CD4-positive, alpha-beta T cell treated with Interleukin-17A for 1 hour (primary cell): ENCODE measurements at regions not wholly inside any gene's neighbourhood (a gene's known extent, or its start where the extent isn't known, plus 50 kb on each side); places are given as distances from the start of the nearest gene placed in this dataset.
"Not testable (repeated sequence)": the region's sequence is repeated elsewhere in the genome, so short reads cannot be mapped to it uniquely, and the experiment has no call there.

Experiments used
- DNase-seq: peaks from one replicate; pipeline ENCODE4 v3.0.0-alpha.2; 2020

GRCh38 chr2:226467221-226467620 lies 332.4 kb downstream of the IRS1 start:
- no peak for DNase-seq

- no peak for DNase-seq
Observed at GRCh38 chr2:226466589-226466988, 333.0 kb downstream of the IRS1 start.

GRCh38 chr2:226466124-226466523 lies 333.5 kb downstream of the IRS1 start:
- no peak for DNase-seq

DNA sequence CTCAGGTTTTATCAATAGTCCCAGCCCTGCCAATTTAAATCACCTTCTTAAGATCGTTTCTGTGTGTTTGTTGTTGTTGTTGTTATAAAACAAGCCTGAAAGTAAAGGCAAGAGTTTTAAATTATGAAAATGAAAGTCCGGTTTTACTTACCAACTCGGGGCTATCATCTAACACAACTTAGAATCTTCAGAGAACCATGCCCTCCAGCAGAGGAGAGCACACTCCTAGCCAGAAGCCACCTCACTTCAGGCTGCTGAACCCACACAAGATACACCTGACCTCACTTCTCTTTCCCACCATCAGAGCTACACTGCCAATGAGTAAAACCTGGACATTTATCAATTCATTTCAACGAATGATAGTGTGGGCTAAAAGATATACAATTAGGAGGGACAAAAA lies 335.2 kb downstream of the IRS1 start:
- DNase-seq = no peak

- DNase-seq = no peak
Observed at GRCh38 chr2:226463154-226463553, 336.5 kb downstream of the IRS1 start.

- DNase-seq = no peak
Observed at GRCh38 chr2:226461981-226462380, 337.6 kb downstream of the IRS1 start.

- DNase-seq = not testable (repeated sequence)
Observed at GRCh38 chr2:226456144-226456543, 343.5 kb downstream of the IRS1 start.

DNA sequence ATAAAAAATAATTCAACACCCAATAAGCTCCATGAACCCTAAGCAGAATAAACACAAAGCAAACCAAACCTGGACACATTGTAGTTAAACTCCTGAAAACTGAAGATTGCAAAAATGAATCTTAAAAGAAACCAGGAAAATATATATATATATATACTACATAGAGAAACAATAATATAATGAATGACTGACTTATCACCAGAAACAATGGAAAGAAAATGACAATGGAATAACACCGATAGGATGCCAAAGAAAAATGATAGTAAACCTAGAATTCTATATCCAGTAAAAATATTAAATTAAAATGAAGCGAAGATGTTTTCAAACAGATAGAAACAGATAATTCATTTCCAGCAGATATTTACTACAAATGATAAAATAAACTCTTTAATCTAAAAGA lies 346.9 kb downstream of the IRS1 start:
- DNase-seq = no peak

DNA sequence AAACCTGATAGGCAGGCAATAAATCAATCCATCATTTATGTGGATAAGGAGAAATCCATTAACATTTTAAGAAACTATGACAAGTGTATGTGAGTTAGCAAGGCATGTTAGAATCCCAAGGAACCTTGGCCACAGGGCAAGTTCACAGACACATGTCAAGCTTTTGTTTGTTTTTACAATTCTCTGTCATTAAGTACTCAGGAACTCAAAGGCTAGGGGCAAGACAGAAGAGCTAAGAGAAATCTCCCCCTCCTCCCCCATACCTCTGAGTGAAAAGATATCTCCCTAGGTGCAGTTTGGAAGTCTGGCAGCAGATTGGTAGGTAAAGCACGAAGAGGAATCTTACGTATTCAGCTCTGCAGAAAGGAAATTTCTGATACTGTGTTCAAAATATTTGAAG lies 348.1 kb downstream of the IRS1 start:
- DNase-seq = no peak

DNA sequence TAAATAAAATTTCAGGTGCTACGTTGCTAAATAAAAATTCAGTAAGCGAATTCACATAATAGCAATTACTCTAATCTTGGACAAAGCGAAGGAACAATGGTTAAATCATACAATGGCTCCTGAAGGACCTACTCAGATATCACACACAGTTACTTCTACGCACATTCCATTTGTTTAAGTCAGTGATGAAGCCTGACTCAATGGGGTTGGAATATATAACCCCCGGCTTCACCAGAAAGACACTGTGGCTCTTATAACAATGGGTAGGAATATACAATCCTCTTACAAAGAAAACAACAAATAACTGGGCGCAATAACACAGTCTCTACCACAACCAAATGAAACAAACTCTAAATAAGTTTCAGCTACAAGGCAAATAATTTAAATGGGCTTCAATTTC lies 349.5 kb downstream of the IRS1 start:
- DNase-seq = no peak

GRCh38 chr2:226447338-226448300 lies 352.0 kb downstream of the IRS1 start:
- no peak for DNase-seq

DNA sequence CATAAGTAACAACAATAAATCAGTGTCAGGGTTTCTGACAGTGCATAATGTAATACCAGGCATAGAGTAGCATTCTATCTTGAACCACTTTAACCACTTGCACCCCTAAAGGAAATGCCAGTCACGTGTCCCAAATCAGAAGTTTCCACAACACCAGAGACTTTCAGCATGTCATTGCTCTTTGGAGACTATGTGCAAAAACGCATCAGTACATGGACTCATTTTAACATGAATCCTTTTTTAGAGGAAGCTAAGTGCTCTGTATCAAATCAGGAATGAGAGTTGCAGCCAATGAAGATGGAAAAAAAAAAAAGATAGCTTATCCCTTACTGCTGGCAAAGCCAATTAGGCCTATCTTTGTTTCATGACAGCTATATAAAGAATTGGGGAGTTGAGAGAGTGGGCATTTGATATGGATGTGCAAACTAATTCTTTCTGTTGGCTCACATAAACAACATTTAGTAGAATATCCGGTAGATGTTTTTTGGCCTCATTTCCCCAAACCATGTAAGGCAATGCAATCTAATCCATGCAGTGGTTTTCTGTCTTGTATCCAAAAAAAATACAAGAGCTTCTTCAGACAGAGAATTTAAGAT lies 353.1 kb downstream of the IRS1 start:
- no peak for DNase-seq

DNA sequence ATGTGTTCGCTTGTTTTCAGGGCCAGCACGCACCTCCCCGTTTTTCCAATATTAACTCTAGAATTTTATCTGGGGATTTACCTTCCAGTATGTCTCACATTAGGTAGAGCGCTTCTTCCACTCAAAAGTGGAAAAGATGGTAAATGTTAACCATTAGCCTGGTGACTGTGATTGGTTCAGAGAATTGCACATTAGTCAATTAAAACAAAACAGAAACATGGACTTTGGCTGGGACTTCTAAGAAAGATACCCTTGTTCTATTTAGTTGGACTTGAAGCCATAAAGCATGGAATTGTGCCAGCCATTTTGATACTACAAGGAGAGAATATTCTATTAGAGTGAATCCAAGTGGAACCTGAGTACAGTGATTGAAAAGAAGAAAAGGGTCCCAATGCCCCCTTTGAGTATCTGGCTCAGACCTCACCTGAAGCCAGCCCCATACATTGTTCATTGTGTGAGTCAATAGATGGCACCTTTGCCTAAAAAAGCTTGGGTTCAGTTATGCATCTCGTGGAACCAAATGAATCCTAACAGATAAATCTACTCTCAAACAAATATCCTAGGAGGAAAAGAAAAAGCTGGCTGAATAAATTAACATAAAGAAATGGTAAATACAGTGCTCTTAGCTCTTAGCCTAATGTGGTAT lies 354.3 kb downstream of the IRS1 start:
- DNase-seq = no peak

DNA sequence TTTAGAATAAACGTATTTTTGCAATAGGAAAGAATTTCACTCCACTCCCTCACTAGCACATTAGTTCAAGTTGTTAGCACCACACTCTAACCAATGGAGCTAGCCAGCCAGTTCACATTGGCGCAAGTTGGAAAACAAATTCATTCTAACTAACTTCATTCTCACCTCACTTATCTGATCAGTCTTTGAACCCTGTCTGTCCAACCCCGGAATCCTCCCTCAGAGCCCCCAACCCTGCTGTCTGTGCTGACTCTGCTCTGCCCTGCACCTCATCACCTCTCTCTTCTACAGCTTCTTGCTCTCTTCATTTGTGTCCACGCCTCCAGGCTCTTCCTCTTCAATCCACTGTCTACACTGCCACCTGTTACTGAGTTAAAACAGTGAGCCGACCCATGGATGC lies 356.5 kb downstream of the IRS1 start:
- DNase-seq = no peak

GRCh38 chr2:226440127-226440918 lies 359.3 kb downstream of the IRS1 start:
- no peak for DNase-seq

DNA sequence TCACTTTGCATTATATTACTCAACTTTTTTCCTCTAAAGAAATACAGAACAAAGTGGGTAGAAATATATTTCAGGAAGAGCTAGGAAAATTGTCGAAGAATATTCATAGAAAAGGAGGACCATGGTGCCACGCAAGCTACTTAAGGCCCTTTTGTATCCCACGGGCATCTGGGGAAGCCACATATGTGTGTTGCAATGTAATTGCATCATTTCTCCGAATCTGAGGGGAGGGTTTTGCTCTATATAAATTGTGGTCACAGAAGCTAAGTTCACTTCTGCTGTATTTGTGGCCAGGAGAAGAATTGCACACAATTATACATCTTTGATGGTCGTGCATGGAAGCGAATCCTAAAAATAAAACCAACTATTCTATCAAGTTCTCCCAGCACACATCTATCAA lies 360.3 kb downstream of the IRS1 start:
- no peak for DNase-seq

- DNase-seq = no peak
Observed at GRCh38 chr2:226435146-226435545, 364.5 kb downstream of the IRS1 start.

DNA sequence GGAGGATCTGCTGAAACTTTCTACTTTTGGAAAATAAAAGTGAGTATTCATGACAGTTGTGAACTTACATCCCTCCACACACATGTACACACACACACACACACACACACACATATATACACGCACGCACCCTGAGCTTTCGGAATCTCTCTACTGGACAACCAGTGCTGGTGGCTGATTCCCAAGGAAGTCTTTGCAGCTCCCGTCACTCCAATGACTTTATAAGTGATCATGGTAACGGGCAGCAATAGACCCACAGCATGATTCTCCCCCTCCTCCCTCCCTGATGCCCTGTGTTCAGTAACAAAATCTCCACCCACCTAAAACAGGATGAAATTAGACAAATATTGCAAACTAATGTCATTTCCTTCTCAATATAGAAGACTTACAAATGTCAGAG lies 364.9 kb downstream of the IRS1 start:
- DNase-seq = no peak

DNA sequence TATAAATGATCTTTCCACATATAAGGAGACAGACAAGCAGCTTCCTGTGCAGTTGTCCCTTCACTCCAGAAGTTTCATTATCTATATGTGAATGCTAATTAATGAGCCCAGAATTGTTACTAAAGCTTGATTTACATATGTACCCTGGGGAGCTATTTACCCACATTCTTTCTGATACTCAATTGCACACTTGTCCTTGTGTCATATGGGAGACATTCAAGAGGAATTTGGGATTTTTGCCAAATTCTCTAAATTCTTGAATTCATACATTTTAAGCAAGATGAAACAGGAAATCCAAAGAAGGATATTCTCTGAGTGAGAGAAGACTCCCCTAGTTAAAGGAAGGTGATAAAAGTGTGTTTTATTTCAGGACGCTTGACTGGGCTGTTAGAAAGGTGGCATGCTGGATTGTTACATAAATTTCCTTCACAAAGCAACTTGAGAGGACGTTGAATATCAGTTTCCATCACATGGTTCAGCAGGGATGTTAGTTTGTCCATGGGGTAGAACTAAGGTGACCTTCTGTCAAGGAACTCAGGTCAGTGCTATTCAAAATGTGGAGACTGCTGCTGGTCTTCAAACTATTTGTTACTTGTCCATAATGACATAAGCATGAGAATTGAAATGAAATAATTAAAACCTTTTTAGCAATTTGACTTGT lies 368.2 kb downstream of the IRS1 start:
- DNase-seq = no peak

DNA sequence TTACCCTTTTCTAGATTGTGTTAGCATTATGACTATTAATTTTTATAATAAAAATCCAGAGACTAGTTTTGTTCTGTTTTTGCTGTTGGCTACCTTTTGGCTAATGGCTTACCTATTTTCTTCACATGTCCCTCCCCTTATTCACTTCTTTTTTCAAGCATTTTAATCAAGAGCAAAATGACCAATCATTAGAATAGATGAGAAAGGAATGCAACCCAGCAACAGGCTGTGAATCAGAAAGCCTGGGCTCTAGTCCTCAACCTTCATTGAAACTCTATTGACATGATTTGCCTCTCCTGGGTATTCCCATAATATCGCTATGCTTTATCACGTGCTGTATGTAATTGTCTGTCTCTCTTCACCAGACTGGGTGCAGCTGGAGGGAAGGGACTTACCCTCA lies 370.1 kb downstream of the IRS1 start:
- DNase-seq = no peak

DNA sequence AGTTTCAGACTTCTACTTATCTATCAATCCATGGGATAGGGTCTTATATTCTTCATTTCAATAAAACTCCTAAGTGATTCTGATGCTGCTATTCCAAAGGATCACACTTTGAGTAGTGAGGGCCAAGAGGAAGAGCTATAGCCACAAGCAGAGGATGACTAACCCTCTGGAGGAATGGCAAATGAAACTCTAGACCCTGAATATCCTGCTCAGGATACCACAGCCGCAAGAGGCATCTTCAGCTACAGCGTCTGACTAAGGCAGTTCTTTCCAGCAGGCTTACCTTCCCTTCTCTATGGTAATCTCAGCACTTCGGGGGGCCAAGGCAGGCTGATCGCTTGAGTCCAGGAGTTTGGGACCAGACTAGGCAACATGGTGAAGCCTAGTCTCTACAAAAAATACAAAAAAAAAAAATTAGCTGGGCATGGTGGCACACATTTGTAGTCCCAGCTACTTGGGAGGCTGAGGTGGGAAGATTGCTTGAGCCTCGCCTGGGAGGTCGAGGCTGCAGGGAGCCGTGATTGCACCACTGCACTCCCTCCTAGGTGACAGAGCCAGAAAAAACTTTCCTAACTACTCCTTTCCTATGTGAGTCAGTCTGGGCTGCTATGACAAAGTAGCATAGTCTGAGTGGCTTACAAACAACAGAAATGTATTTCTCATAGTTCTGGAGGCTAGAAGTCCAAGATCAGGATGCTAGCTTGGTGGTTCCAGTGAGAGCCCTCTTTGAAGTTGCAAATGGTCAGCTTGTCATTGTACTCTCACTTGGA lies 371.9 kb downstream of the IRS1 start:
- DNase-seq = no peak

GRCh38 chr2:226426292-226426736 lies 373.3 kb downstream of the IRS1 start:
- no peak for DNase-seq
